Epidermal melanocyte (primary cell): ENCODE measurements at regions not wholly inside any gene's neighbourhood (a gene's known extent, or its start where the extent isn't known, plus 50 kb on each side); places are given as distances from the start of the nearest gene placed in this dataset.

ENCODE experiments used
- DNase-seq: peaks from one replicate; pipeline ENCODE4 v3.0.0; 2011; ENCODE audit warnings: low spot score; ENCODE audit not compliant: insufficient read length

DNA sequence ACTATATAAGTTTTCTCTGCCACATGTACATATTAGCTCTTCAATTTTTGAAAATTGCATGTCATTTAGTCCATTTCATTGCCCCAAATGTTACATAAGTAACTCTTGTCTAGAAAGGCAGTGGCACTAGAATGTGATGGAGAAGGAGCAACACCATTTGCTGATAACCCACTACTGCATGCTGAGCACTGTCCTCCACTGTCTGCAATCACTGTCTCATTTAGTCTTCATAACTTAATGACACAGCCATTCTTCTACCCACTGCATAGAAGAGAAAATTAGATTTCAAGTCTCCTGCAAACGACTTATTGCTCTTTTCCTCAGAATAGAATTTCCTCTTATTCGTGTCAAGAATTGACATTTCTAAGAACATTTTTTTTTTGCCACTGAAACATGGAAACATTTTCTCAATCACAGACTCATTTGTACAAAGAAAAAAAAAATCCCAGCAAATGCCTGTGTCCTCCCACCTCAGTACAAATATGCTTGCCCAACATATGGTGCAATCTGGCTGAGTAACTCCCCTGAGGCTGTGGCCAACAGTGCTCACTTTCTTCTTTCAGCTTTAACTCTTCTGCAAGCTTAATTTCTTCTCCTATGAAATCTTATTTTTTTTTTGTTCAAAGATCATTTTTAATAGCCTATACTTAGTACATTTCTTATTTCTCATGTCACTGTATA, 768.6 kb upstream of the HS6ST1 start:
- no peak for DNase-seq

DNA sequence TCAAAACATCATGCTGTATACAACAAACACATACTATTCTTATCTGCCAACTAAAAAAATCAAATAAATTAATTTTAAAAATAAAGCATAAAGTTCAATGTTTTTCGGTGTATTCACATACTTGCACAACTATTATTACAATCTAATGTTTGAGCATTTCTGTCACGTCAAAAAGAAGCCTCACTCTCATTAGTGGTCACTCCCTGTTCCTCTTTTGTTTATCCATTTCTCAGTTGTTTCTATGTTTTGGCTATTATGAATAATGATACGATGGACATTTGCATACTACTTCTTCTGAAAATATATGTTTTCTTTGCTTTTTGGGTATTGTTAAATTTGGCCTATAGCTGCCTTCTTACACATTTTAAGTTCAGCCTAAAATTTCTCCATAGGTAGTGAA, 773.0 kb upstream of the HS6ST1 start:
- DNase-seq, result no peak

DNA sequence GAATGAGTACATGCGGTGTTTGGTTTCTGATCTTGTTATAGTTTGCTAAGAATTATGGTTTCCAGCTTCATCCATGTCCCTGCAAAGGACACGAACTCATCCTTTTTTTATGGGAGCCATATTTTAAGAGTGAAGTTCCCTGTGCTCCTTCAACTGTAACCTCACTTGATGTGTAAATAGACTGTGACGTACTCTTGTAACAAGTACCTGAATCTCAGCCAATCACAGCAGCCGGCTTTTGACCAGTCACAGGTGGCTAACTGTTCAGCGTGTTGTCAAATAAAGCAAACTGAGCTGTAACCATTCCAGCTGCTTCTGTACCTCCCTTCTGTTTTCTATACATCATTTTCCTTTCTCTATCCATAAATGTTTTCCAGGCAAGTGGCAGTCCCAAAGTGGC, 774.3 kb upstream of the HS6ST1 start:
- DNase-seq, result no peak

DNA sequence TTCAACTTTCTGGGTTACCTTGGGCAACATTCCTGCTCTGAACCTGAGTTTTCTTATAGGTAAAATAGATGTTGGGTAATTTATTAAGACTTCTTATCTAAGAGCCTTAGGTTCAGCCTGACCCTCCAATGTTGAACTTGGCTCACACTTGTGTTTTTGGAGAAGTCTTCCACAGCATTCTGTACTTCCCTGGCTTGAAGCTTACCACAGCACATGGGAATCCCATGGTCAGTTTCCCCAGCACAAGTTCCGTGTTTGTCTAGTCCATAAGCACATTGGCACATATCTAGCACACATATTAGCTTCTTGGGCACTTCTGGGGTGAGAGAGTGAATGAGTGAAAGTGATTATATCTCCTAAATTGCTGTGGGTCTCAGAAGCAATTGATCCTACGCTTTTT, 782.5 kb upstream of the HS6ST1 start:
- no peak for DNase-seq

DNA sequence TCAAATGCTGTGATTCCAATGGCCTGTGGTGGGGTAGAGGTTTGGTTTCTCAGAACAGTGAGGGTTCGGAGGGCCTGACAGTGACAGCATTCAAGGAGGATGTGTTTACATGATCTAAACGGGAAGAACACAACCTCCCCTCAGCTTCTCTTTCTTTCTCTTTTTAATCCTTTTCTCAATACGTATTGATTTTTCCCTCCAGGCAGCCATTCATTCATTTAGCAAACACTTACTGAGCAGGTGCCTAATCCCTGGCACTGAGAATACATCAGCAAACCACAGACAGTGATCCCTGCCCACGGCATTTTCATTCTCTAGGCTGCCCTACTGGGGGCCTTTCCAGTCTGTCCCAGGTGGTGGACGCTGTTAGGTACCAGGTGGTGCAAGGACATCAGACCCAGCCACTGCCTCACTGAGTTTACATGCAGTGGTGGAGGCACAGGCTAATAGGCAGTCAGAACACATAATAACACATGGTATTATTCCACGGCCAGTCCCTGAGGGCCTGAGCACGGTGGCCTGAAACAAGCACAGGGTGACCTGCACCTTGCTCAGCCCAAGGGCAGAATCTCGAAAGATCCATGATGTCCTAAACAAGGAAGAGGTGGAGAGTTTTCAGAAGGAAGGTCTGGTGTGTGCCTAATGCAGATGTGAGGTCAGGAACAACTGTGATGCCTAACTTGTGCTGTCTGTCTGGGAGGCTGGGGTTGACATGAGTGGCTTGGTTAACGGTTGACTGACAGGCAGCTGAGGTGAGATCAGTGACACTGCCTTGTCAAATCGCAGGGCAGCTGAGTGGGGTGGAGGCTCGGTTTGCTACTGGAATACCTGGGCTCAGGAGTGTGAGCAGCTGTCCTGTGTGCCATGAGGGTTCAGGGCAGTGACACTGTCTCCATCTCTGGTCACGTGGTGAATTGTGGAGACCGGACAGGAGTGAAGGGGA, 785.5 kb upstream of the HS6ST1 start:
- no peak for DNase-seq

DNA sequence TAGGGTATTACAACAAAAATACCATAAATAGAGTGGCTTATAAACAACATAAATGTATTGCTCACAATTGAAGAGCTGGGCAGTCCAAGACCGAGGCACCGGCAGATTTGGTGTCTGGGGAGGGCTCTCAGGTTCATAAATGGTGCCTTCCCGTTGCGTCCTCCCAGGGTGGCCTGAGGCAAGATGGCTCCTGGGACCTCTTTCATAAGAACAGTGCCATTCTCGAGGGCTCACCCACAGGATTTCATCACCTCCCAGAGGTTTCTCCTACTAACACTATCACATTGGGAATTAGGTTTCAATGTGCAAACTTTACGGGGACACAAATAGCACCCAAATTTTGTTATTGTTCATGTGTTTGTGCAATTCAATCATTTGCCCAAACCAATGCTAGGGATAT, 793.5 kb upstream of the HS6ST1 start:
- no peak for DNase-seq

DNA sequence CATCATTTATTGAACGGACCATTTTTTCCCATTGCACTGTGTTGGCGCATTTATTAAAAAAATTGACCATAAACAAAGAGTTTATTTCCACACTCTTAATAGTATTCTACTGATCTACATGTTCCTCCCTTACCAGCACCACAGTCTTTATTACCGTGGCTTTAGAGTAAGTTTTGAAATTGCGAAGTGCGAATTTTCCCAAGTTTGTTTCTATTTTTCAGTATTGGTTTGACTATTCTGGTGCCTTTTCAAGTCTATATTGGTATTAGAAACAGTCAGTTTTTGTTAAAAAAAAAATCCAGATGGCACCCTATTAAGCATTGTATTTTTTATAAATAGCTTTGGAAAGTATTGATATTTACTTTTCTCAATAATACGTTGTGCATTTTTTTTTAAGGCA, 795.1 kb upstream of the HS6ST1 start:
- DNase-seq, result no peak

DNA sequence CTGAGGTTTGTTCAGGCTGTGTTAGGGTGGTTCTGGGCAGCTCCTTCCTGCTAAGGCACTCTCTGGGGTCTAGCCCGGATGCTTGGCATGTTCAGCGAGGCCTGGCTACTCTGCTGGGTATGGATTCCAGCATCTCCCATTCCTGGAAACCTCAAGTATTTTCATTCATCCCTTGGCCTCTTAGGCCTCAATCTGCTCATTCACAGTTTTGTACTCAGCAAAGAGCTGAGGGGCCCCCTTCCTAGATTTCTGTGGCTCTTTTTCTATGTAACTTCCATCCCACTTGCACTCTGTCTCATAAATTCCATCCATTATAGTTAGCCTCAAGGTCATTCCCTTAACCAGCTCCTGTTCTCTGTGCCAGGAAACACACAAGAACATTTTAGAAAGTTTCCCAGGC, 798.8 kb upstream of the HS6ST1 start:
- DNase-seq, result no peak

DNA sequence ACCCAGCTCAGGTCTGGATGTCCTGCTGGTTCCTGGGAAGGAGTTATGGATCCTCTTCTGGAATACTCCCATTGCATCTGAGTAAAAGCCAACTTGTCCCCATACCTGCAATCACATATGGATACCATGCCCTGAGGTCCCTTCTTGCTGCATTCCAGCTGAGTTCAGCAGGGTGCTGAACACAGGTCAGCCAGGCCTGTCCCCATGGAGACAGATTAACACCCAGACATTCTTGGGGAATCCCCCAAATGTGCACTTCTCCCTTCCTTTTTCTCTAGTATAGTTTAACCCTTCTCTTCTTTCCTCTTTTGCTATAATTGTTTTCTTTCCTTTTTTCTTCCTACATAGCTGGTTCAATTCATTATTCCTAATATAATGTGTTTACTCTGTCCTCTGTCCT, 799.6 kb upstream of the HS6ST1 start:
- no peak for DNase-seq

DNA sequence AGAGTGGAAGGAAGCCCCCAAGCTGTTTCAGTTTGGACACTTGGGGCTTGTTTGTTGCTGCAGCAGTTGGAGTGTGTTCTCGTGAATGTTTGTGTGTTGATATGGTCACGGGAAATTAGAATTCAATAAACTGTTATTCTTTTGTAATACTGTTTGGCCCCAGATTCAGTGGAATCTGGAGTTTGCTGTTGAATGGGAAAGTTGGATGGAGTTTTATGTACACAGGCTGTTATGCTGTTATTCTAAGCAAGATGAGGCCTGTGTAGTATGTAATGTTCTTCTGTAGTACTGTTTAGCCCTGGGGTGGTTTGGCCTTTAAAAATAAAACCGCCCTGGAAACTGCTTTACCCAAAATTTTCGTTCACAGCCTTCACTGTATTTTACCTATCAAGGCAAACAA, 810.4 kb upstream of the HS6ST1 start:
- no peak for DNase-seq

DNA sequence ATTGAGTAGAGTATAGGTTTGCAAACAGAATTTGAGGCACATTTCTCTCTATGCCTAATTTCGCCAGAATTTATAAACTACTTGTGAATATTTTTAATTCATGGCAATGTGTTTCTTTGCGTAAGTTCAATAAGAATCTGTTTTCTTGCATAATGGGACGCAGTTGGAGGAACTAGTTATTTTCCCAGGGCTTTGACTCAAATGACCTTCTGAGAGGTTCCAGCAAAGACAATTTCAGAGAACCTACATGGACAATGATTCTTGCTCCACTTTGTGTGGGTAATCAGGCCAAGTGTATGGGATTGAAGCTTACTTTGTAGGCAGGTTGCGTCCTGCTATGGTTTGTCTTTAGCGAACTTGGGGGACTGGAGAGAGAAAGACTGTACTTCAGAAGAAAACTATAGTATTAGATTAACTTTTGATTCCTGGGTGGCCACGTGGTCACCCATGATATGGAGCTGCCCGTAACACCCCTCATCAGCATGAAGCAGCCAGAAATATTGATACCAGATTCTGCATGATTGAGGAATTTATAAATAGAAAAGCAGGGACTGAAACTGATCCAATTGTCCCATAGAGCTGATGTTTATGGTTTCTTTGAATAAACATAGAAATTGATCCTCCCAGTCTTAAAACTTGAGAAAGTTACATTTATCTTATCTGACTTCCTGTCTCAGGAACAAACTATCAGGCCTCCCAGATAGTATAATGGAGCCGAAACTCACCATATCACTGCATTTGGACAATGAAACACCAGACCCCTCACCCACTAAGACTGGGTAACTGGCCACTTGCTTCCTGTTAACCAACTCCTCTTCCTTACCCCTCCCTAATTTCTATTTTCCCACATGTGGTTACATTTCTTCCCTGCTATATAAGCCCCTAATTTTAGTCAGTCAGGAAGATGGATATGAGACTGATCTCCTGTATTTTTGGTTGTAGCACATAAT, 815.3 kb upstream of the HS6ST1 start:
- no peak for DNase-seq

DNA sequence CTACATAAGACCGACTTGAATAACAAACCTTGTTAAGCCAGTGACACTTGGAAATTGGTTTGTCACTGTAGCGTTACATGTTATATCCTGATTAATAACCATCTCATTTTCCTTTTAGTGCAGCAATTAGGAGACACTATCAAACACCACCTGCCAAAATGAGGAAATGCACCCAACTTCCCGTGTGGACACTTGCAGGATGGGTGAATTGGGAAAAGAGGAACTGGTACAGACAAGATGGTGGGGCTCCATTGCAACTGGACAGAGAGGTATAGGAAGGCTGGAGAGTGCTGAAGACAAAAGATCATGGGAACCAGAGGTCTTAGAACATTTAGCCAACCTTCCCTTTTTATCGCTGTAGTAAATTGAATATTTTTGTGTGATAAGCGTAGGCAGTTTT, 816.3 kb upstream of the HS6ST1 start:
- no peak for DNase-seq

DNA sequence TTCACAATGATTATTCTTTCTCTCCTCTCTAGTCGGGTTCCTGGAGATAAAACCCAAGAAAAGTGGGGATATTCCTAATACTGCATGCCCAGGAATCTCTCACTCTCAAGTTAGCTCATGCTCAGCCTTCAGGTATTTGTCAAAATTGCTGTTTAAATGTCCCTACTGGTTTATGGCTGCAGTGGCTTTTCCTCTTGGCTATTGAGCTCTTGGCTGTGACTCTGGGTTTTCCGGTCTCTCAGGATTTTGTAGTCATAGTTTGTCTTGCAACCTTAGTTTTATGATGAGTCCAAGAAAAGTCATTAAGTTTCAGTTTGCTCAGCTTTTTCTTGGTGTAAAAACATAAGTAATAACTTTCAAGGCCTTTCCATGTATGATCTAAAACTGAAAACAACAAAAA, 820.7 kb upstream of the HS6ST1 start:
- no peak for DNase-seq

DNA sequence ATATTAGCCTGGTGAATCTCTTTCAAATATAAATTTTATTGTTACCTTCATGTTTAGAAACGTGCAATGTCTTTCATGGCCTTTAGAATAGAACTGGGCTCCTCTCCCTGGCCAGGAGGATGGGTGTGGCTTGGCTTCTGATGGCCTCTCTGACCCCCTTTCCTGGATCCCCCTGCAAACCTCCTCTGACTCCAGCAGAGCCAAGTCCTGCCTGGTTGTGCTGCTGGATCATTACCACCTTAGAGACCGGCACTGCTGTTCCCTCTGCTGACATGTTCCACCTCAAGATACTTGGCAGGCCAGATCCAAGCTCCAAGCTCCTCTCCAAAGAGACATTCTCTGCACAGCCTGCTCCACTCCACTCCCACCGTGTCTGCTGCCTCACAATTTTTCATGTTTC, 823.8 kb upstream of the HS6ST1 start:
- no peak for DNase-seq

DNA sequence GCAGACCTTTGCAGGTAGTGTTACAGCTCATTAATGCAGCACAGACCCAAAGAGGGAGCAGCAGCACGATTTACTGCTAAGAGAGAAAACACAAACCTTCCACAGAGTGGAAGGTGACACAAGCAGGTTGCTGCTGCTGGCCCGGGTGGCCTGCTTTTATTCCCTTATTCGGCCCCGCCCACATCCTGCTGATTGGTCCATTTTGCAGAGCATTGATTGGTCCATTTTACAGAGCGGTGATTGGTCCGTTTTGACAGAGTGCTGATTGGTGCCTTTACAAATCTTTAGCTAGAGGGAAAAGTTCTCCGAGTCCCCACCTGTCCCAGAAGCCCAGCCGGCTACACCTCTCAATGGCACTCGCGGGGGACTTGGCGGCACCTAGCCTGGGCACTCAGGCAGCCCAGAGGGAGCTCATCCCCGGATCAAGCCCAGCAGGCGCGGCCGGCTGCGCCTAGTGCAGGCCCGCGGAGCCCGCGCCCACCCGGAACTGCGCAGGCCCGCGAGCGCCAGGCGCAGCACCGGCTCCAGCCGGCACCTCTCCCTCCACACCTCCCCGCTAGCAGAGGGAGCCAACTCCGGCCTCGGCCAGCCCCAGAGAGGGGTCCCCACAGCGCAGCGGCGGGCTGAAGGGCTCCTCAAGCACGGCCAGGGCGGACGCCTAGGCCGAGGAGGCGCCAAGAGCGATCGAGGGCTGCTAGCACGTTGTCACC, 825.6 kb upstream of the HS6ST1 start:
- no peak for DNase-seq

DNA sequence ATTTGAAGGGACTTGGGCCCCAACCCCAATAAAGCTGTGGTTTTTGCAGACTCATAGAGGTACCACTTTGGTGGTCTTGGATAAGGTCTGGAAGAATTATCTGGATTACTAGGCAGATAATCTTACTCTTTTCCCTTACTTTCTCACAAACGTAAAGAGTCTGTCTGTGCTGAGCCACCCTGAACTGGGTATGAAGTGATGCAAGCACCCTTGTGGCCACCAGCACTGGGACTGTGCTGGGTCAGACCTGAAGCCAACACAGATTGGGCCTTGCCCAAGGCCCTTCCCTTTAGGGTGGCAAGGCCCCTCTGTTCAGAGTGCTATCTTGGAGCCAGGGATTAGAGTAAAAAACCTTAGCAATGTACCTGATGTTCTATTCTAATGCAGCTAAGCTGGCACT, 827.0 kb upstream of the RAB6C start:
- no peak for DNase-seq

DNA sequence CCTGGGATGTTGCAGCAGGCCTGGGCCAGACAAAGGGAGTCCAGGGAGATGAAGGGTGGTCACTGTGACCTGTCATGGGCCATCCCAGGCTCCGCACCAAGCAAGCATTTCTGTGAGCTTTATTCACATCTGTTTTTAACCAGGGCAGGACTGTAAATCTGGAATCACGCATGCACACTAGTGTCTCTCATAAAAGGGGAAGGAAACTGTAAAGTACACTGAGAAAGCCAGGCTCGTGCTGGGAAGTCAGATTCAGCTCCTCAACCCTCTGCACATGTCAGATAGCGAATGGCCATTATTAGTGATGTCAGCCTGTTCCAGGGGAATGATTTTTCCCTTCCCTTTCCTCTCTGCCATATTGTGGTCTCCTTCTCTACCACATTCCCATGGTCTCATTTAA, 818.6 kb upstream of the RAB6C start:
- no peak for DNase-seq

DNA sequence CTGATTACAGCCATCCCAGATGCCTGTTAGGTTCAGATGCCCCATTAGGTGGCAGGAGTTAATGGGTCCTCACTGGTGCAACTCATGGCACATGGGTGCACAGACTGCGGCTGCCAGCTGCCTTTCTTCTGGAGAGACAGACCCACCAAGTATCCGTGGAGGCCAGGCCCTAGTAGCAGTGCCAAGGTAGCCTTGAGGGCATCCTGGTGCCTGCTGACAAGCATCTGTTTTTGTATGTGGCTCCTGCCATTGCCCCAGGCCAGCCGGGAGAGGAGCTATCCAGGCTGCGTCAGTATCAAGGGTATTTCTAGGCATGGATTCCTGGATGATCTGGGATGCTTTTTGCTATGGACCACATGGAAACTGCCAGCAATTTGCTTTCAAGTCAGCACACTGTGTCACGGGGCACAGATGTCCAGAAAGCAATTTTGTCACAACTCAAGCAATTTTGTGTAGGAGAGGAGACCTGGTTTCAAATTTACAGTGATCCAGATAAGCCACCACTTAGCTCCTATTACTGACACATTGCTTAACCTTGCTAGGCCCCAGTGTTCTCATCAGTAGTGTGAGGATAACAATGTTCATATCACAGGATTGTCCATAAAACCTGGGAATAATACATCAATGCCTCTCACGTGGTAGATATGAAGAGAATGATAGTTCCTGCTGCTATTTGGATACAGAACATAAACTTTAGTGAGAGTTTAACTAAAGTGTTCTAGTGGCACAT, 815.1 kb upstream of the RAB6C start:
- no peak for DNase-seq

DNA sequence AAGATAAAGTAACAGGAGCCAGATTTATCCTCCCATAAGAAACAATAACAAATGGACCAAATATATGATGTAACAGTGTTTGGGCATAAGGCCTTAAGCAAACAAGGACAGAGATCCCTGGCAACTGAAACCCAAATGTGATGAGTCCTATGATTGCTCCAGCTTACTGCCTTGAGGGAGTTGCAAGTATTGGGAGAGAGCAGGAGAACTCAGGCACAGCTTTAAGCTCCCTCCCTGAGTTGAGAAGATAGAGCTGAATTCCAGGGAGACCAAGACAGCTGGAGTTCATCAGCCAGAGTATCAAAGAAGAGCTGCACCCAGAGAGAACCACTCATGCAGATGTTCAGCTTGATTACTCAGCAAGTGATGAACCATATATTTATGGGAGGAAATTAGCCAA, 814.5 kb upstream of the RAB6C start:
- no peak for DNase-seq

DNA sequence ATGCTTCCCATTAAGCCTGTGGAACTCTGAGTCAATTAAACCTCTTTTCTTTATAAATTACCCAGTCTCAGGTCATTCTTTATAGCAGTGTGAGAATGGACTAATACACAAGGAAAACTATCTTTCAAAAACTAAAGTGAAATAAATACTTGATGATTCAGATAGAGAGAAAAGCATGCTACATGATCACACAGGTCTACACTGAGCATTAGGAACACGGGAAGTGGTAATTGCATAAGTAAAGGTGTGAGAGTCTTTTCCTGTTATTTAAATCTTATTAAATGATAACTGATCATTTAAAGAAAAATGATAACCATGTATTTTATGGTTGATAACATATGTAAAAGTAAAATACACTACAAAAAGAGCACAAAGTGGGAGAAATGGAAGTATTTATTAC, 812.0 kb upstream of the RAB6C start:
- DNase-seq, result no peak

DNA sequence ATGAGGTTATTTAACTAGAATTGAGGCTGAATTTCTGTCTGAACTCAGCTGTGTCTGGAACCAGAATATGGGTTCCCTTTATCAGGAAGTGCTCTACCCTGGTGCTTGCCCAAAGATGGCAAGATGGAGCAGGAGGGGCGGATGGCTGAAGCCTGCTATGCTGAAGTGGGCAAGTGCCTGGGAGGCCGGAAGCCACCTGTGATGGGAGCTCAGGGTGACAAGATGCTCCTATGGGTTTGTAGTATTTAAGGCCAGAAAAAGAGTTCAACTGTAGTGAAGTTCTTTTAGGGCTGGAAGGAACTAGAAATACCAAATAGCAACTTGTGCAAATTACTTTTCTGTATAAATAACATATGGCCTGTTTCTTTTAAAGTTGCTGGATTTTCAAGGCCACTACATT, 808.9 kb upstream of the RAB6C start:
- no peak for DNase-seq
